ENCODE measurements at regions not wholly inside any gene's neighbourhood (a gene's known extent, or its start where the extent isn't known, plus 50 kb on each side); places are given as distances from the start of the nearest gene placed in this dataset.
"Not testable (repeated sequence)": the region's sequence is repeated elsewhere in the genome, so short reads cannot be mapped to it uniquely, and the experiment has no call there.

DNA sequence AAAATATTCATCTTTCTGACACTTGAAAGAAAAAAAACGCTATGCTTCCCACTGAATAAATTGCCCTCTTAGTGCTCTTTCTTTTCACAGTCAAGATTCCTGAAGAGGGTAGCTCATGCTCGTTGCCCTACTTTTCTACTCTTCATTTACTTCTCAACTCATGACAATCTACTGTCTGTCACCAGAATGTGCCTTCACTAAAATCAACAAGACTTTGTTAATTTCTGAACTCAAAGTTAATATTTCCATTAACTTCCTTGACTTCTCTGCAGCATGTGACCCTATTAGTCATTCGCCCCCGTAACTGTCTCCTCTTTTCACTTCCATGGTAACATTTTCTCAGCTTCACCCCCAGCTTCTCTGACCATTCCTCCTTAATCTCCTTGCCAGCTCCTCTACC, 98.9 kb upstream of the MAPRE2 start:
- DNase-seq (ENCODE audit: low spot score), result no peak

DNA sequence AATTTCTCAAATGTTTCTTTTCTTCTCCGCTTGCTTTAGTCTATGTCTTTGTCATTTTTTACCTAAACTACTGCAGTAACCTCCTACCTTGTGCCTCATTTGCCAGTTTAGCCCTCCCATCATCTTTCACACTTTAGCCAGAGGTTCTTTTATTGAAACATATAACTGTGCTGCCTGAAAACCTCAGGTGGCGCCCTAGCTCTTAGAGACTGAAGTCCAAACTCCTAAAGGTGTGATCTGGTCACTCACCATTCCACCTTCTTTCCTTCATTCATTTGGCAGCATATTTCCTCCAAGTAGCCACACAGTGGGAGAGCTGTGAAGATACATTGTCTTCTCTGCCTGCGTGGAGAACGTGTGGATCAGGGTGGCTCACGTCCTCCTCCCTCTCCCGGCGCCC, 98.2 kb upstream of the MAPRE2 start:
- DNase-seq (ENCODE audit: low spot score), result no peak

GRCh38 chr18:34943587-34943986, 97.6 kb upstream of the MAPRE2 start:
- no peak for DNase-seq (ENCODE audit: low spot score)

DNA sequence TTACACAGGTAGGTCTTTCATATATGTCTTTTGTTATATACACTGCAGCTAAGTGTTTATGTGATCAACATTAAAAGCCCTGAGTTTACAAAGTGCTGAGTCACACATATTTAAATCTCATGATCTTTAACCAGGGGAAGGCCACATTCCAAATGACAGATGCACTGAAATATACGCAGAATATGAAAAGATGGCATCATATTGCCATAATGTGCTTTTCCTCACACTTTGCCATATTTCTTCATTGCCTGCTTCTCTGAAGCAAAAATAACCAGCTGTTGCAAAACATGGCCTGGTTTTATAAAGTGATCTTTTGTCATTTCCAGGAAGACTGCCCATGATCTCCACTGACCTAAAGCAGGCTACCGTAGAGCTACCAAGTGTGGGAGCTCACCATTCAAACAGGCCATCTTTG, 93.5 kb upstream of the MAPRE2 start:
- DNase-seq (ENCODE audit: low spot score), result no peak

- DNase-seq (ENCODE audit: low spot score), result no peak
Observed at GRCh38 chr18:34951625-34952379, 89.4 kb upstream of the MAPRE2 start.

DNA sequence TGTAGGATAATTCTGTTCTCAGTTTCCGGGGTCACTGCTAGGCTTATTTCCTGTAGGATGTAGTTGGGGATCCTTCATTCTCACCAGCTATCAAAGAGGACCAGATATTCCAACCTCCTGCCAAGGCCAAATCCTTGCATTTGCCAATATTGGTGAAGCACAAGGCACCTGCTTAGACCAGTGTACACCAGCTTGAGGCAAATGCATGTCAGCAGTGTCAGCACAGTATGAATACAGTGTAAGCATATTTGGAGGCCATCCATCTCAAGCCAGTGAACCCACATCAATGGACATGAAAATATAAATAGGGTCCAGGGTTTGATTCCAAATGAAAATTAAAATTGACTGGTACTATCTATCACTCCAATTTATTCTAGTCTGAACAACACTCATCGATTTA, 88.0 kb upstream of the MAPRE2 start:
- DNase-seq (ENCODE audit: low spot score), result no peak

GRCh38 chr18:34955494-34955893, 85.7 kb upstream of the MAPRE2 start:
- not testable (repeated sequence) for DNase-seq (ENCODE audit: low spot score)

GRCh38 chr18:34956663-34957062, 84.5 kb upstream of the MAPRE2 start:
- DNase-seq (ENCODE audit: low spot score), result no peak

DNA sequence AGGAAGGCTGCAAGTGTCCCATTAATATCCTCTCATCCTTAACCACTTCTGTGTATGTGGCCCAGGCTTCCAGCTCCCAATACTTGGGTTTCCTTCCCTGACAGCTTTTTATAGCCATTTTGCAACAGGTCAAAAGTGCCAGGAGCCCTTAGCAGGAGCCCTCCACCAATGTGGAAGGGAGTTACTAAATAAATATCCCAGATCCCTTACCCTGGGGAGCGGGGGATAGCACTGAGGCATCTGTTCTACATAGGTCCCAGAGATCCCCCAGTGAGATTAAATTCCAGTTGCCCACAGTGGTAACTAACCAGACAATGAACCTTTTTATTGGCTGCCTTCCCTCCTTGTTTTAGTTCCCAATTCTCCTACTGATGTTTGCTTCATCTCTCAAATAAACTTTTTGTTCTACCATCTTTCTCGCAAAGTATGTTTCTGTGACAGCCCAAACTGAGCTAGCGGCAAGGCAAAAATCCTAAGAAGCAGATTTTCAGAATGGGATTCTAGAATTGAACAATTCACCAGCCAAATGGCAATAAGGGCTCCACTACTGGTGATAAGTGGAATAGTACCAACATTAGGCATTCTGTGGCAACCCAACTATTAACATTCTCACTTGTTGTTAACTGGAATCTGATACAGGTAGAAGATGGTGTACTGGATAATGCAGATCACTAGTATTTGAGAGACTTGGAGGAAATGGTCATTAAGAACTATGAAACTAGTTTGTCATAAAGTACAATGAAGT, 83.9 kb upstream of the MAPRE2 start:
- no peak for DNase-seq (ENCODE audit: low spot score)

DNA sequence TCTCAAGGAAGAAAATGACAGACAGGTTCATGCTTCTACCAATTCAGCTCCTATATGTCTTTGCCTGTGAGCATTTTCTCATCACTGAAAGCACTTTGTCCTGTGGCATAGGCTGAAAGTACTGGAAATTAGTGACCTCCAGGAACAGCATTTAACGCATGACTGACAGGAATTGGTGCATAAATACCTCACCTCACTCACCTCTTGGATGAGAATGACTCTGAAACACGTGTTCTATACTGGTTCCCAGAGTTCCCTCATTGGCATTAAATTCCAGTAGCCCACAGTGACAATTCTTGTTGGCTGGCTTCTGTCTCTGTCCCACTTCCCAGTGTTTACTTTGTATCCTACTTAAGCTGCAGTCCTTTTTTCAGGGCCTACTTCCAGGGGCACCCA, 83.4 kb upstream of the MAPRE2 start:
- DNase-seq (ENCODE audit: low spot score), result no peak

GRCh38 chr18:34959211-34959829, 81.9 kb upstream of the MAPRE2 start:
- DNase-seq (ENCODE audit: low spot score), result no peak

DNA sequence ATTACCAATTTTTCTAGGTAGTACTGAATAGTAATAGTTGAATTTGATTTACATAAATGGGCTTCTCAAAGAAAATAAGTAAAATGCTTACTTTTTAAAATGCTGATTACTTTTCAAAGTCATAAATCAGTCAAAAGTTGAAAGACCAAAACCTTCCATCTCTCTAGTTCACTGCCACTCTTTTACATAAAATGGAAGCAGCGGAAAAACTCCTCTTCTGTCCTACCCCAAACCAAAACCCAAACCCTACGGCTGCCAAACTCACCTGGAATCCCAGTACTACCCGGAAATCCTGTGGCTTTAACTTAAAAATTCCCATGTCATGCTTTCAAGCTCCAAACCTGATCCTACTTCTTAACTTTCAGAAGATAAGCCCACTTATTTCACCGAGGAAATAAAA, 81.2 kb upstream of the MAPRE2 start:
- no peak for DNase-seq (ENCODE audit: low spot score)

GRCh38 chr18:34965108-34965507, 76.1 kb upstream of the MAPRE2 start:
- no peak for DNase-seq (ENCODE audit: low spot score)

DNA sequence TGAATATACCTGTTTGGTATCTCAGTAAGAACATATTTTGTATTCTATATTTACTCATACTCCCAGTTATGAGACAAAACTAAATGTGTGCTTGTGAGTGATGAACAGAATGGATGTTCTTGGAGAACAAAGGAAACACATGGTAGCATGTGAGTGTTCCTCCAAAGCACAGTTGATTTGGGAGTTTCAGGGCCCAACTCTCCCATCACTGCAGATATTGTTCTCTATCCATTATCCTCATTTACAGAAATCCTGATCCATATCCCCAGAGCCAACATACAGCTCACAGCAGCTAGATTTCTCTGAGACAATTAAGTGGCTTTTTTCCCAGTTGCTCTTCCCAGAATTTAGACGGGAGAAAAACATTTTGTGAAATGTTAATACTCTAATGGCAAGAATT, 75.6 kb upstream of the MAPRE2 start:
- DNase-seq (ENCODE audit: low spot score), result no peak

DNA sequence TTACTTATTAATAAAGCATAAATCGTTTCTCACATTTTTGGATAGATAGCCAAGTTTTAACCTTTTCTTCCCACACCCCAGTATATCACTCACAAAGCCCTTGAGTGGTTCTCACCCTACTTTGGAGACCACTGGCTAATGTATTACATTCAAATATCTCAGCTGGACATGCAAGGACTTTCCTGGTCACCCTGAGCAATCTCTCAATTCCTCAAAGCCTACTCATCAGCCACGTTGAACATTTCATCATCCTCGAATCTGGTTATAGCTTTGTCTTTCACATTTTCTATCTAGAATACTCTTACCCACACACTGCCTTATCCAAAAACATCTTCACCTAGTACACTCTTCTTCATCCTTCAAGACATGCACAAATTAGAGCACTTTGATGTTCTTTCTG, 71.1 kb upstream of the MAPRE2 start:
- DNase-seq (ENCODE audit: low spot score), result no peak

GRCh38 chr18:34971313-34971712, 69.9 kb upstream of the MAPRE2 start:
- DNase-seq (ENCODE audit: low spot score), result no peak

DNA sequence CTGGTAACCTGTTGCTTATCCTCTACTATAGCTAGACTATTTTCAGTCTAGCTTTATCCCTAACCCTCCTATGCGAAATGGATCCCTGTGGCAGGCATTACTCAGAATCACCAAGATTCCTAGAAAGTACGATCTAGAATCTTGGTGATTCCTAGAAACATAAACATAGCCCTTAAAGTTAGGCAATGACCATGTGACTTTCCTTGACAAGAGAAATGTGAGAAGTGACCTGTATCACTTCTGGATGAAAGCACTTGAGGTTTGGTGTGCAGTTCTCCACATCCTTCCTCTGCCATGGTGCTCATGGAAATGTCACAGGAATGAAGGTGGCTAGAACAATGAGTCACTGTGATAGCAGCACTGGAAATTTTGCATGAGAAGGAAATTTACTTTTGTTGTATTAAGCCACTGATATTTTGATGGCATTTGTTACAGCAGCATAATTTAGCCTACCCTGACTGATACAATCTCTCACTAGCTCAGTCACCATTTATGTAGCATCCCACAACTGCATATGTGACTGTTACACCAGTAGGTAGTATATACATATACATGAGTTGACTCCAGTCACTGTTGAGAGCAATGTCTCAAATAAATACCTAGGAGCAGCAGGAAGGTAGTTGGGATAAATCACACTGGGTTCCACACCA, 68.3 kb upstream of the MAPRE2 start:
- no peak for DNase-seq (ENCODE audit: low spot score)

GRCh38 chr18:34976123-34976522, 65.1 kb upstream of the MAPRE2 start:
- no peak for DNase-seq (ENCODE audit: low spot score)

DNA sequence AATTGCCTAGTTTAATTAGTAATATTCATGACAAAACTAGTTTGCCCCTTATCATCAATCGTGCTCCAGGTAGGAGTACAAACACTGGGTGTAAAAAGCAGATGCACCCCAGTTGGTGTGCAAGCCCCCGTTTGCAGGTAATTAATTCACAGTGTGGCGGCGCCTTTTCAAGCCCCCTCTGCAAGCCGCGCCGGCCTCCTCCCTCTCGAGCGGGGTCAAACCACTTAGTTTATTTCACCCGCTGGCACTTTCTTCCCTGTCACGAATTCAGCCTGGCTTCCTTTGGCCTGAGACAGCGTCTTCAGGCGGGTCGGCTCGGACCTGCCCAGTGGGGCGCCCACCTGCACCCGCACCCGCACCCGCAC, 64.7 kb upstream of the MAPRE2 start:
- no peak for DNase-seq (ENCODE audit: low spot score)

DNA sequence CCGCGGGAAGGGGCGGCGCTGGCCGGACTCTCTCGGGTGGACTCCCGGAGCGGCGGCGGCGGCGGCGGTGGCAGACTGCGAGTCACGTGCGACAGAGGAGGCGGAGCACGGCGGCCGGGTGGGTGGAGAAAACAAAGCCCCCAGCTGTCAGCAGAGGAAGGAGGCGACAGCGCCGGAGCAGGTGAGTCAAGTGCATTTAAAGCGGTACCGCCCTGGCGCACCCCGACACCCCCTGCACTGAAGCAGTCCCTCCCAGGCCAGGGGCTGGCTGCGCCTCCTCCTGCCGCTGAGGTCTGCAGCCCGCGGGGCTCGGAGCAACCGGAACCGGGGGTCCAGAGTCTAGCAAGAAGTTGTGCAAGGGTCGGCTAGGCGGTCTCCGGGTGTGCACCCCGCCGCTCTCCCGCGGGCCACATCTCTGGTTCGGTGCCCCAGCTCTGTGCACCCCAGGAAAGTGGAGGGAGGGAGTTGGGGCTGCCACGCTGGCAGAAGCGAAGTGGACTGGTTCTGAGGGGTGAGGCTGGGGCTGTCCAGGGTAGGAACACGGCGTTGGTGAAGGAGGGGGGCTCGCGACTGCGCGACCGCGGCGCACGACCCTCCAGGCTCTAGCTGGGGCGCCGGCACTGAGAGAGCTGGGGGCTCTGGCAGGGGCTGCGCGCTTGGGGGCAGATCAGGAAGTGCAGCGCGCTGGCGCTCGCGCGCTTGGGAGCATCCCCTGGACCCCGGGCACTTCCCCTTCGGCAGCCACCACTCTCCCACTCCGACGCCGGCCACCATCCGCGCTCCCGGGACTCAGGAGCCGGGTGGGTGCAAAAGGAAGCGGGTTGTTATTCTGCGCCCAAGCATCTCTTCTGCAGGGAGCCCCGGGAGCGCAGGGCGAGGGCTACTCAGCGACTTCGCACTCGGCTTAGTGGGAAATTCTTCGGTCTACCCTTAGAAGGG, 64.0 kb upstream of the MAPRE2 start:
- peak; percentile 83 for DNase-seq (ENCODE audit: low spot score)

DNA sequence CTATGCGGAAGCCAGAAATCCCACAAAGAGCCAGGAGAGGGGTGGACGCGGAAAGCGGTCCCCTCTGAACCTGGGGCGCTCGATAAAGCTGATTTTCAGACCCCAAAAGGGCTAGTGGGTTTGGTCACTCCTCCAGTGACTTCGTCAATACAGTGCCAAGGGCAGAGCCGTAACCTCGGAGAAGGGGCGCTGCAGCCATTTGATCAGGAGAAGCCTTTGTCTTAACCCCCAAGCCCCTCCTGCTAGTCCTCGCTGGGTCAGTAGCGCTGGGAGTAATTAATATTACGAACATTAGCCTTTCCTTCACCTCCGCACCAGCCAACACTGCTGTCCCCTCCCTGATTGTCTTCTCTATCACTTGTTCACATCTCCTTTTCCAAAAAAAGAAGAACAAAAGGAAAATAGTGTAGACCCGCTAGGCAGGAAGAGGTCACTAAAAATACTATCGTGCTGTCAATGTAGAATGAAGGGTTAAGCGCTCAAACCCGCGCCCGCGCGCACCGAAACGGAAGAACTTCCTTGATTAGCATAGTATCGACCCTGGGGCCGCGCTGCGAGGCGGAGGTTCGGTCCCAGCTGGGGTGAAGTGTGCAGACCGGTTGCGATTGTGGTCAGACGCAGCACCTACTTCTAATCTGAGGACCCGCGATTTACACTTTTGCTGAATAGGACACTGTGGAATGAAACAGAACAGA, 63.2 kb upstream of the MAPRE2 start:
- DNase-seq (ENCODE audit: low spot score), result peak; percentile 69
